ENCODE measurements at regions not wholly inside any gene's neighbourhood (a gene's known extent, or its start where the extent isn't known, plus 50 kb on each side); places are given as distances from the start of the nearest gene placed in this dataset.

DNA sequence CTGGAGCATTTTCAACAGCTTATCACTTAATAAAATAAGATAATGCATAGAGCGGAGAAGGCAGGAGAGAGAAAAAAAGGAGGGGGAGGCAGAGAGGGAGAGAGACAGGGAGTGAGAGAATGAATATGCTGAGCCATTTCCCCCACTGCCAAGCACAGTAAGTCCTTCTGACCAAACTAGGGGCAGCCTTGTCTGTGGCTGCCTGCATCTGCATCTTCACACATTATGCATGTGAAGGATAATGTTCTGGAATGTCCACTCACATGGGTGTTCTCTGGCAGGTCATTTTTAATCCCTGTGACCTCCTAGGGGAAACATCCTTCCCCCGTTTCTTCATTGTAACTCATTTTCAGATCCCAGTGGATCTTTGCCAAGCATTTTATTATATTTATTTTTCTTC lies 269.3 kb downstream of the FOXA2 start:
- no peak for DNase-seq (ENCODE audit: low spot score)

DNA sequence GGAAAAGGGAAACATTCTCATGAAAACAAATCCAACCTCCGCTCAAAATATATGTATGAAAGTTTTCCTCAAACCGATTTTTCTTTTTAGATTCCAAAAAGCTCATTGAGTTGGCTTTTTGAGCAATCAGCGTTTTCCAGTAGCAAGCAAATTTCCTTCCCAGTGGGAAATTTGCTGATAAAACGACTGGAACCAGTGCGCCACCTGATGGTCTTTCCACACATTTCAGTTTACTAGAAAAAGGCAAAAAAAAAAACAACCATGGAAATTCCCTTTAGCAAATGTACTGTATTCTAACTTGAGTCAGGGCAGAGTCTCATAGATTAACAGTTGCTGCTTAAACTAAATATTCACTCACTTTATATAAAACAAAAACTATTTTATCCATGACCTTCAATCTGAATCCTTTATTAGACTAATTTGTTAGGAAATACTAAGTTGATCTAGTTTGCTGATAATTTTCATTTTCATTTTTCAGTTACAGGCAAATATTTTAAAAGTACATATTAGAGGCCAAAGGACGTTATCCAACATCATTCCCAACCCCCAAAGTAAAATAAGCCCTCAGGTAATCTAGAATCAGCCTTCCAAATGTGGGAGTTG lies 271.5 kb downstream of the FOXA2 start:
- DNase-seq (ENCODE audit: low spot score), result peak; percentile 48

DNA sequence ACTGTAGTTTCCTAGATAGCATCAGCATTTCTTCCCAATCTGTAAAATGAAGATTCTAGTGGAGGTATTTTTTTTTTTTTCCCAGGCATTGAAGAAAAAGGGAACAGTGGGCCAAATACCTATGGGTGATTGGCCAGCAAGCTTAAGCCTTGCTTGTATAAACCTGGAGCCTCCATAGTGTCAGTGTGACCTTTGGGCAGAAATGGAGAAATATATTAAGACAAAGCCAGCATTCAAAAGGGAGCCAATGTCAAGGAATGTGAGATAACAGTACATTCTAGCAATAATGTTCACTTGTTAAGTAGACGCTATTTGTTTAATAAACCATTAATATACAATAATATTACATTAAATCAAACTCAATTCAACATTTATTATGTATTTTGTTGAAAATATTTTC lies 275.4 kb downstream of the FOXA2 start:
- no peak for DNase-seq (ENCODE audit: low spot score)

DNA sequence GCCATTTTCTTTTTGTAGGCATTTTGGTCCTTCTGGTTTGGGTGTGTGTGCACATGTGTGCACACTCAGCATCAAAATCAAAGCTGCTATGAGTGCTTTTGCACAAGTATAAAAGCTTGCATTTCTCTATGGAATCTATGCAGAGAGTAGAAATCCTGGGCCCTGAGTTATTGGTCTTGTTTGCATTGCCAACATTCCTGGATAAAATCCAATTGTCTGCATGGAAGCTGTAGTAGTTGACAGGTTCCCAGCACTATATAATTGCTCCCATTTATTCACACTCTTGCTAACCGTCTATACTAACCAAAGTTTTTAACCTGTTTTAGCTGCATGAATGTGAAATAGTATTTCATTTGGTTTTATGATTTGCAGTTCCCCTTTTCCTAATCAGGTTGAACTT lies 277.0 kb downstream of the FOXA2 start:
- DNase-seq (ENCODE audit: low spot score), result no peak

DNA sequence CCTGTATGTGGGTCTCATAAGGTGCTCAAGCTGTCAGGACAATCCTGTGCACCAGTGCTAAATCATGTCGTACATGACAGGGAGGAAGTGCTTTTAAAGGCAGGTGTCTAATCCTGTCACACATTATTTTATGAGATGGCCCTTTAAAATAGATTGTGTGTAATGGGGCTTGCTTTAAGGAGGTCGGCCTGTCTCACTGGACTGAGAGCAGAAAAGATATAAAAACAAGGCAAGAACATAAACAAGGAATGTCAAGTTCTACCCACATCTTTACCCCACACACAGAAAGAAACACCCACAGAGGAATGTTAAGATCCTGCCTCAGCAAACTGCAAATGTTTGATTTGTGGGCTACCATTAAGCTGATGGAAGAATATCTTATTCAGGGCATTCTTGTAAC lies 279.0 kb downstream of the FOXA2 start:
- no peak for DNase-seq (ENCODE audit: low spot score)

DNA sequence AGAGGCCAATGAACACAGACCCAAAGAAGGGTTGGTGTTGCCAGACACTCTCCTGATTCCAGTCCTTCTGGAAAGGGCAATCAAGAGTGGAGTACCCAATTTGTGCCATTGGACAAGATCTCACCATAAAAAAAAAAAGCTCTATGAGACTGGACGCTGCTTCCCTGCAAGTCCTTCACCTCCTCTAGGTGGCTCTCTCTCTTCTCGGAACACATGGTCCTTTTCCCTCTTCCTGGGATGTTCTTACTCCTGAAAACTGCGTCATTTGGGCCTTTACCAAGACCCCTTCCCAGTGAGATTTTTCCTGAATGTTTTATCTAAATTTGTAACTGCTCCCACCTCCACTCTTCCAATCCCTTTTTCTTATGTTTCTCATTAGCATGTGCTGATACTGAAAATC lies 280.8 kb downstream of the FOXA2 start:
- no peak for DNase-seq (ENCODE audit: low spot score)

DNA sequence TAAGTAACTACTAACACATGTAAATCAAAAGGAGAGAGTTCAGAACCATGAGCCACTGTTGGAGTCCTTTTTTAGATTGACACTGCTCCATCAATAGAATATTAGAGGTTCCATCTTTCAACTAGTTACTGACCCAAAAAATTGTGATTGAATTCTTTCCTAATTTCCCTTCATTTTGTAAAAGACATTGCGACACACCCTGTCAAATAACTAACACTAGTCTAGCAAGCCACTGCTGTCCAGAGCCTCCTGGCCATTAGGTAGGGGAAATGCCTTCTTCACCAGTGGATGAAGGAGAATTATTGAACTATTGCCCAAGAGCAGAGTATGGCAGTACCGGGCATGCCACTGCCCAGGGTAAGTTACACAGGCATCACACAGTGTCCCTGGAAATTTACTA lies 282.3 kb downstream of the FOXA2 start:
- no peak for DNase-seq (ENCODE audit: low spot score)

DNA sequence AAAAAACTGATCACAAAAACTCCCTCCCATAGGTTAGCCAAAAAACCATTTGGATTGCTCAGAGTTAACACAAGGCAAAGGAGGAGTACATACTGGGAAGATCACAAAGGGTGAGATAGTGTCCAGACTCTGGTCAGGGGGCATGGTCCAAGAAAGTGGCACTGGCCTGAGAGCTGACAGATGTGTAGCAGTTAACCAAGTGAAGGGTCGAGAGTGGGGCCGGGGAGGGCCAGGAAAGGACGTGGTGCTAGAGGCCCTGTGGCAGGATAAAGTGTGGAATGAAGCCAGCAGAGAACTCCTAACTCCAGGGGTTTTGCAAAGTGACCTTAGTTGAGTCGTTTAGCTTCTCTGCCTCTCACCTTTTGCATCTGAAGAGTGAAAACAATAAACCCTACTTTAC lies 290.5 kb downstream of the FOXA2 start:
- DNase-seq (ENCODE audit: low spot score), result no peak

DNA sequence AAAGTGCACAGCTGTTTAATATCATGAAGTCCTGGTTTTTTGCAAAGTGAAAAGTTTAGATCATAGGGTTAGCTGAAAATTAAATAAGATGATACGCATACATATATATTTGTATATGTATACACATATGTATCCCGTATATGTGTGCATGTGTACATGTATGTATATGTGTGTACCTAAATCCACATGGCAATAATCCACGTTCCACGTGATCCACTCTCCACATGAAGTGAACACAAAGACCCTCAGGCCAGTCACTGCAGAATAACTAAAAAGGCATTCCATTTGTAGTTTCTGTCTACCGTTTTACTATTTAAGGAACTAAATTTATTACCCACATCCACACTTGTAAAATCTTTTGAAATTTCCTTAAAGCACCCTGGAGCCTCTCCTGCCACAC lies 294.9 kb downstream of the FOXA2 start:
- no peak for DNase-seq (ENCODE audit: low spot score)

DNA sequence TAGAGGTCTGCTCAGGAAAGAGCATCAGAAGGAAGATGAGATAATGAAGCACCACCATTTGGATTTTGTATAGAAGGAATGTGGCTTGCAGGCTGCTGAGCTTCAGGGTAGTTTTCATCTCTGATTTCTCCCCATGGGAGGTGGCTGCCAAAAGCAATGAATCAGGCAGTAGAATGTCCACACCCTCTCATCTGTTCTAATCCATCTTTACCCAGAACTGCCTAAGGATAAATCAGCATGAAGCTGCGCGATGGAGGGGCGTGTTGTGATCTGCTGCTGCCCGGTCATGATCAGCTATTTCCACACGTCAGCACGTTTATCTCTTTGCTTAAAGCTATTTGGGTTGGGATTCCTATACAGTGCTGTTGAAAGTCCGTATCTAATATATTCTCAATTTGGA lies 295.4 kb downstream of the FOXA2 start:
- DNase-seq (ENCODE audit: low spot score), result no peak

DNA sequence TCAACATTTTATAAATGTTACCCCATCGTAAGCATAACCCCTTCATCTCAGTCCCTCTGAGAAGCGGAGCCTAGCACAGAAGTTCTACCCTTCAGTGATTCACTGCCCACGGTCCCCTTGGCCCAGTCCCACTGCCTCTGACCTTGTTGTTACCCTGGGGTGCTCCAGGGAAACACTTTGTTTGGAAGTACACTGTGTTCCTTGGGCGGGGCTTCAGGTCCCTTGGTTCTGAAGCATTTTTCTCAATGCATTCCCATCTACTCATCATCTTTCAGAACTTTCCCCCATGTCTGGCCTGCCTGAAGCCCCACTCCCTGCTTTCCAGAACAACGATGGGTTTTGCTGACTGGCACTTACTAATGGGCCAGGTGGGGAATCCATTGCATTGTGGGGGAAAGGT lies 296.2 kb downstream of the FOXA2 start:
- DNase-seq (ENCODE audit: low spot score), result no peak

DNA sequence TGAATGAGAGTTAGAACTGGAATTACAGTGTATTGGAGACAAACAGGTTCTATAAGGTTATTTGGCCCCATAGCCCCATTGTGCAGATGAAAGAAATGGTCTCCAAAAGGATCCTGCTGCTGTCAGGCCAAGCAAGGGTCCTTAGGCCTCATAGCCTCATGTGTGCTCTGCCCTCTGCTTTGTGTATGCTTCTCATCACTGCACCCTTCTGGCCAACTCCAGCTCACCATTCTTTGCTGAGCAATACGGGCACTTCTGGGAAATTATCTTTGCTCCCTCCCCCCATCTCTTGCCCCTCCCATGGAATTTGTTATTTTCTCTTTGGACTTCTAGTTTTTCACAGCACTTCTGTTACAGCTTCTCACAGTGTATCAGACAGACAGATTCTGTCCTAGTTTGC lies 298.8 kb downstream of the FOXA2 start:
- DNase-seq (ENCODE audit: low spot score), result no peak

DNA sequence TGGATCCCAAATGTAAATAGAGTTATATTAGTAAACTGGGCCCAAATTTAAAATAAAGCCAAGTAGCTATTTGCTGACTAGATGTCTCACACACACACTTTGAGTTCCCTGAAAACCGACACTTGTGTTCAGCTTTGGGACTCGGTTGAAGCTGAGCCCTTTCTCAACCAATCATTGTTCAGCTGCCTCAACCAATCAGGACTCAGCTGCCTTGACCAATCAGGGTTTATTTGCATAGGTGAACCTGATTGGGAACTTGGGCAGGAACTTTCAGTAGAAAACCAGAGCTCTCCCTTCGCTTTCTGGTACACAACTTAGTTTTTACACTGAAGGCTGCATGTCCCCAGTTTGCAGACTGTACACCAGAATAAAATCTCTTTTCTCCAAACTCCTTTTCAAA lies 301.7 kb downstream of the FOXA2 start:
- no peak for DNase-seq (ENCODE audit: low spot score)

DNA sequence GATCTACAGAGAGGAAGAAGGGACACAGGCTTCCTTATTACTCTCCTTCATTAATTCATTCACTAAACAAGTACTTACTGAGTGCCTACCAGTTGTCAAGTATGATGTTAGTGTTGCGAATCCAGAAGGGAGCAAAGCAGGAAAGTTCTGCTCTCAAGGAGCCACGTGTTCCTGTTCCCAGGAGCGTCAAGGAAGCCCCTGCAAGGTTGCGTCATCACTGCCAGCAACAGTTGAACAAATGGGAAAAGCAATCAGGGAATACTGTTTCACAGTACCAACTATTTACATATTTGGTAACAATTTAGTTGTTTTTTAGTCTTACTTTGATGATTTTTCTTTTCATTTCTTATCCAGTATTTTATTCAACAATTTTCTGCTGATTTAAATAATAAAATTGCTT lies 310.0 kb downstream of the FOXA2 start:
- no peak for DNase-seq (ENCODE audit: low spot score)

DNA sequence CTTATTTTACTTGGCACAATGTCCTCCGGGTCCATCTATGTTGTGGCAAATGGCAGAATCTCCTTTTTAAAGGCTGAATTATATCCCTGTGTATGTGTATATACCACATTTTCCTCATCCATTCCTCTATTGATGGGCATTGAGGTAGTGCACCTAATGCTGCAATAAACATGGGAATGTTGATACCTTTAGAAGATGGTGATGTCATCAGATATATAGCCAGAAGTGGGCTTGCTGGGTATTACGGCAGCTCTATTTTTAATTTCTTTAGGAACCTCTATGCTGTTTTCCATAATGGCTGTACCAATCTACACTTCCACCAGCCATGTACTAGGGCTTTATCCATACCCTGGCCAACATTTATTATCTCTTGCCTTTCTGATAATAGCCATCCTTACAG lies 315.7 kb downstream of the FOXA2 start:
- DNase-seq (ENCODE audit: low spot score), result no peak

DNA sequence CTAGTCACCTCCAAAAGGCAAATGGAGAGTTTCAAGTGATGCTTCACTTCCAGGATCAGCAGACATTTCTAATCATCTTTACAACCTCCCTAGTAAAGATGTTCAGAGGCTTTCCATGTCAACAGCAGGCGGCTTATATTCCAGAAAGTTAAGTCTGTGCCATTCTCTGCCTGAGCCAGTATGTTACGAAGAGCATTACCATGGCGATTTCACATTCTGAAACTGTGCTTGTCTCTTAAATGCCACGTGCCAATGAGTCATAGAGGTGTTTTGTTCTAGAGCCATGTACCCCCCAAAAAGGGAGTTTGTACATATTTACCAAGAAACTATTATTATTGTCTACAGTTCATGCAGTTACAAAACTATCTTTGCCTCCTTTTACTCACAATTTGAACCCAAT lies 319.5 kb downstream of the FOXA2 start:
- no peak for DNase-seq (ENCODE audit: low spot score)

DNA sequence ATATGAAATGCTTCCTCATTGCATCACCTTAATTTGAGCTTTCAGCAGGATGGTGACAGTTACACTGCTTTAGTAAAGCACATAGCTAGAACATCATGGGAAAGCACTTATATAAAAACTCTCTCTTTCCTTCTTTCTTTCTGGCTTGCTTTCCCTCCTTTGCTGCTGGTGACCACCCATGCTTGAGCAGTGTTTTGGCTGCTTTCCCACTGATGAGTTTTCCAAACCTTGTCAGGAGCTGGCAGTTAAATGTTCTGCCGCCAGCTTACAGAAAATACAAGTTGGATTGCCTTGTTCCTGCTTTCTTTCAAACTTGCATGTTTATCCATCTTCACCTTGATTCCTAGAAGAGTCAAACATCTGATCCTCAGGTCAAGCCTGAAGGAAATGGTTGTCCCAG lies 323.9 kb downstream of the FOXA2 start:
- no peak for DNase-seq (ENCODE audit: low spot score)

DNA sequence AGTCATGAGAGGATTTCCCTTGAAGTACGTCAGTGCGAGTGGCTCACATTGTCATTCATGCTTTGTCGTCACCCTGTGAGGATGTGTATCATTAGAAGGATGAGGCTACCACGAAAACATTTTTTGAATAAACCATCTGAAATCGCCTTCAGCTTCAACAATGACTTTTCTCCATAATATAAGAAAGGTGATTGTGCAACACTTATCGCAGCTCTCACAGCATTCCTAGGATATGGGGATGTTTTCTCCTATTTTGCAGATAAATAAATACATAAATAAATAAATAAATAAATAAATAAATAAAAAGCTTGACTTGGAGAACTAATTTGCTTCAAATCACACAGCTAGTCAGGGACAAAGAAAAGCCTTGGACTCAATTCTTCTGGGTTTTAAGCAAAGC lies 326.5 kb downstream of the FOXA2 start:
- DNase-seq (ENCODE audit: low spot score), result no peak

DNA sequence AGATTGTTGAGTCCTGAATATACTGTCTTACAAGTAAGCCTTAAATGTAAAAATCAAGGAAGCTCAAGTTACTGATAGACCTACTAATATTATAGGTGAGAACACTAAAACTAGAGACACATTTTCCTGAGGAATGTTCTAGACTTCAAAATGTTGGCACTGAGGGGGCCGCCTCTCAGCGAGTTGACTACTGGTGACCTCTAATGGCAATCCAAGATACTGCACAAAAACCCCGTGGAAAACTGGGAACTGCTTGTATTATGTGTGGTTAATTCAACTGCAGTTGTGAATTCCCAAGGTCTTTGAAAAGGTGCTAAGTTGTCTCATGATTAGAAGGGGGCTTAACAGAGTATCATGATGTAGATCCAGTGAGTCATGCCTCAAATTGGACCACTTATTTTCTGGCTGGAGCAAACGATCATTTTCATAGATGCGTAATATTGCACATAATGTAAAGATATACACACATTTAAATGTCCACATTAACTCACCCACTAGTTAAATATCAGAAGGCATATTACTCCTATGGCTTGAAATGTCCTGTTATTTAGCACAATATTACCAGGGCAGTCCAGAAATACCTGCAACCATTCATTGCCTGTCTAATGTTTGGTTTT lies 336.2 kb downstream of the FOXA2 start:
- no peak for DNase-seq (ENCODE audit: low spot score)

DNA sequence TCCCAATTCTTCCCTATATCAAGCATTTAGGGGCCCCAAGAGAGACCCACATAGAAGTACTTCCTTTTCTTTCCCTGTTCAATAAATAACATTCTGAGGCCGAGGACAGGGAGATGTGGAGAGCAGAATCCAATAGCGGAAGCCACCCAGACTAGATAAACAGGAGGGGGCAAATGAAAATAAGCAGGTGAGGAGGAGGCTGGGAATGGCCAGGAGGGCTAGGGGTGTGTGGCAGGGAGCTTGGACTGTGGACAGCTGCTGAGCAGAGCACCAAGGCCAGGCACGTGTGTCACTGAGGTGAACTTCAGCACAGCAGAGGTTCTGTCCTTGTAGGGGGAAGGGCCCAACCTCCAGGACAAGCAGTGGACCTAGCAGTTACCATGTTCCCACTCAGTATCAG lies 339.2 kb downstream of the FOXA2 start:
- no peak for DNase-seq (ENCODE audit: low spot score)

DNA sequence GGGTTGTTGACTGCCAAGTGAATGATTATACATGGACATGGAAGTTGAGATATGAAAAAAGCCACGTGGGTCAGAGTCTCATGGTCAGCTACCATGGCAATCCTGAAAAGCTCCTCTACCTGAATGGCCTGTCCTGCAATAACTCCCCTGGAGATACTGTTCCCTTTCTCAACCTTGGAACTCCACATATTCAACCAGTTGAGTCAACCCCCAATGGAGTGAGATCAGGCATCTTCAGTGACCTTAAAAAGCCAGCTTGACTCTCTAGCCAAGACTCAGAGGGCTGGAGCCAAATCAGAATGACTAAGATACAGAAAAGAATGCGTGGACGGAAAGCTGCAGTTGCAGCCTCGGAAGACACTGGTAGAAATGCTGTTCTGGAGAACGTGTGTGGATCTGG lies 341.3 kb downstream of the FOXA2 start:
- no peak for DNase-seq (ENCODE audit: low spot score)

DNA sequence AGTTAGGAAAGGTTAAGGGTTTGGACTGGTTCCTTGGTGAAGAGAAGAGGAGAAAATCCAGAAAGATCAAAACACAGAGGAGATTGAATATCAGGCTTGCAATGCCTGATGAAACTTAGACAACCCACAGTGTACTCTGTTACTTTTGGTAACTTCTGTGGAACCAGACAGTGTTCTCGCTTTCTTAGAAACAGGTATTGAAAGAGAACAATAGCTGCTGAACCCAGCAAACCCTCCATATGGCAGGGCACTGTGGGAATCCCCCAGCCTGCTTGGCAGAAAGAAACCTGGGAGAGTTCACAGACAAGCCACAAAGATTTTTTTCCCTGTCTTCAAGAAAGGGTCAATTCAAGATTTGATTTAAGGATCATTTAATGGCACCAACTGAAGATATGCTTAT lies 342.8 kb downstream of the FOXA2 start:
- no peak for DNase-seq (ENCODE audit: low spot score)

DNA sequence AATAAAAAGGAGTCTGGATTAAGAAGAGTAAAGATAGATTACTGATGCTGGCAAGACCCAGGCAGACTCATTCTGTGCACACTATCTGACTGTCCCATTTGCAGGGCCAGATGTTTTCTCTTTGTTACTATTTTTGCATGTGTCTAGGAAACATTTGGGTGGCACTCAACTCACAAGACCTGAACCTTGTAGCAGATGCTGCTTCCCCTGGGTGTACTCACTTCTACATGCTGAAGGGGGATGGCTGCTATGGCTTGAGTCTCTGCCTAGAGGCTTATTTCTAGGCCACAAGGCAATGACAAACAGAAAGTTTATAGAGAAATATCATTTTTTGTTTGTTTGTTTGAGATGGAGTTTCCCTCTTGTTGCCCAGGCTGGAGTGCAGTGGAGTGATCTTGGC lies 351.4 kb downstream of the FOXA2 start:
- no peak for DNase-seq (ENCODE audit: low spot score)

DNA sequence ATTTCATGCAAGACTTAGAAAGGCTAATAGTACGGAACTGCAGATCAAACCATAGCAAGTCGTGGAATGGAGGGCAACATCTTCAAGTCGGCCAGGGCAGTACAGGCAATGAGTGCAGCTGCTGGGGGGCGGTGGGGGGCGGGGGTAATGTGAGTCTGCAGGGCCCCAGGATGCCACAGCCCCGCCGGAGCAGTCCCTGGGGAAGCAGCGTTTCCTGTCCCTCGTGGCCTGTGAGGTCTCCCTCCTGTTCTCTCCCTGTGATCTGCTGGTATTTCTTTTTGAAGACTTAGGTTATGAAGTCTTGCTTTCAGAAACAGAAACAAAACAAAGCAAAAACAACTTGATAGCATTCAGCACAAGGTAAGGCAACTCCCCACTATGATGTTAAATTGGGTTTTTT lies 351.9 kb downstream of the FOXA2 start:
- DNase-seq (ENCODE audit: low spot score), result no peak

Data from LoVo (cell line).